Esophagus muscularis mucosa (tissue), 4 donors: ENCODE measurements at regions not wholly inside any gene's neighbourhood (a gene's known extent, or its start where the extent isn't known, plus 50 kb on each side); places are given as distances from the start of the nearest gene placed in this dataset.

Experiments
- EP300 ChIP-seq: sonication (generic); formaldehyde crosslinking; IDR thresholded peaks from one replicate; pipeline ENCODE4 v1.6.1; 2017; ENCODE audit warnings: antibody characterized with exemption
- POLR2A ChIP-seq: fragments of 450-650 bp; IDR thresholded peaks from one replicate; pipeline ENCODE4 v1.6.1; 2017; ENCODE audit warnings: antibody characterized with exemption, moderate library complexity, mild to moderate bottlenecking, low read depth
- TF ChIP-seq, protein P1 (sequence below), 3 experiments: fragments of 200-600 bp in 2 of 3; fragments of 450-650 bp in 1 of 3; sonication (generic) in 2 of 3; IDR thresholded peaks; one replicate each; pipeline ENCODE4 v1.5.1; 2017 to 2019; ENCODE audit warnings: antibody characterized with exemption in 3 of 3, mild to moderate bottlenecking in 2 of 3, moderate library complexity in 1 of 3

DNA sequence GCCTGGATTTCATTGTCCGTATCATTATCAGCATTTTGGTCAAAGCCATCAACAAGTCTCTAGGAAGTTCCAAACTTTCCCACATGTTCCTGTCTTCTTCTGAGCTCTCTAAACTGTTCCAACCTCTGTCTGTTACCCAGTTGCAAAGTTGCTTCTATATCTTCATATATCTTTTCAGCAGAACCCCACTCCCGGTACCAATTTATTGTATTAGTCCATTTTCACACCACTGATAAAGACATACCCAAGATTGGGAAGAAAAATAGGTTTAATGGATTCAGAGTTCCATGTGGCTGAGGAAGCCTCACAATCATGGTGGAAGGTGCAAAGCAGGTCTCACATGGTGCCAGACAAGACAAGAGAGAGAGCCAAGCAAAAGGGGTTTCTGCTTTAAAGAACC, 293.2 kb downstream of the EPM2A start:
- TF ChIP-seq, protein P1, sequence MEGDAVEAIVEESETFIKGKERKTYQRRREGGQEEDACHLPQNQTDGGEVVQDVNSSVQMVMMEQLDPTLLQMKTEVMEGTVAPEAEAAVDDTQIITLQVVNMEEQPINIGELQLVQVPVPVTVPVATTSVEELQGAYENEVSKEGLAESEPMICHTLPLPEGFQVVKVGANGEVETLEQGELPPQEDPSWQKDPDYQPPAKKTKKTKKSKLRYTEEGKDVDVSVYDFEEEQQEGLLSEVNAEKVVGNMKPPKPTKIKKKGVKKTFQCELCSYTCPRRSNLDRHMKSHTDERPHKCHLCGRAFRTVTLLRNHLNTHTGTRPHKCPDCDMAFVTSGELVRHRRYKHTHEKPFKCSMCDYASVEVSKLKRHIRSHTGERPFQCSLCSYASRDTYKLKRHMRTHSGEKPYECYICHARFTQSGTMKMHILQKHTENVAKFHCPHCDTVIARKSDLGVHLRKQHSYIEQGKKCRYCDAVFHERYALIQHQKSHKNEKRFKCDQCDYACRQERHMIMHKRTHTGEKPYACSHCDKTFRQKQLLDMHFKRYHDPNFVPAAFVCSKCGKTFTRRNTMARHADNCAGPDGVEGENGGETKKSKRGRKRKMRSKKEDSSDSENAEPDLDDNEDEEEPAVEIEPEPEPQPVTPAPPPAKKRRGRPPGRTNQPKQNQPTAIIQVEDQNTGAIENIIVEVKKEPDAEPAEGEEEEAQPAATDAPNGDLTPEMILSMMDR (IDR thresholded peaks at IDR 0.05), result no peak
- TF ChIP-seq EP300 (no peak), POLR2A (no peak)
